Activated T-cell treated with anti-CD3 and anti-CD28 coated beads, Interleukin-2, amount 50 U/mL, for 1 hour (primary cell): ENCODE measurements at regions not wholly inside any gene's neighbourhood (a gene's known extent, or its start where the extent isn't known, plus 50 kb on each side); places are given as distances from the start of the nearest gene placed in this dataset.
"Not testable (repeated sequence)": the region's sequence is repeated elsewhere in the genome, so short reads cannot be mapped to it uniquely, and the experiment has no call there.

Experiments
- DNase-seq: peaks from one replicate; pipeline ENCODE4 v3.0.0-alpha.2; 2020

DNA sequence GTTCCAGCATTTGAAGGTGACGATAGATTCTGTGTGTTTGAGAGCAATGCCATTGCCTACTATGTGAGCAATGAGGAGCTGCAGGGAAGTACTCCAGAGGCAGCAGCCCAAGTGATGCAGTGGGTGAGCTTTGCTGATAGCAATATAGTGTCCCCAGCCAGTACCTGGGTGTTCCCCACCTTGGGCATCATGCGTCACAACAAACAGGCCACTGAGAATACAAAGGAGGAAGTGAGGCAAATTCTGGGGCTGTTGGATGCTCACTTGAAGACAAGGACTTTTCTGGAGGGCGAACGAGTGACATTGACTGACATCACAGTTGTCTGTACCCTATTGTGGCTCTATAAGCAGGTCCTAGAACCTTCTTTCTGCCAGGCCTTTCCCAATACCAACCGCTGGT, 142.0 kb downstream of the PLS3 start:
- no peak for DNase-seq

GRCh38 chrX:115709039-115709438, 148.1 kb downstream of the PLS3 start:
- no peak for DNase-seq

GRCh38 chrX:115712484-115712883, 151.5 kb downstream of the PLS3 start:
- DNase-seq, result no peak

DNA sequence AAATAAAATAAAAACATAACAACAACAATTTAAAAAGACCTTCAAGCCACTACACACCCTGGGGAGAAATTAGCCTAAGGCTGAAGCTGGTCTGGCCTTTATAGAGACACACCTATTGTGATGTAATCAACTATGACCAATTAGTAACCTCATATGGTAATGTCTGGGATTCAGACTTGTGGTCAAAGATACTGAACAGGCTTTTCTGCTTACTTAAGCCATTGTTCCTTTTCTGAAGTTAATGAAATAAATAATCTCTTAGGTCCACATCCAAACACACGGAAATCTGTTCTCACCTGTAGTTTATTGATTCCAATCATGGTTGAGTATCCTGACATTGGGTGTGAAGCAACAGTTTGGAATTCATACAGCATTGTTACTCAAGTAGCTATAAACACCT, 152.5 kb downstream of the PLS3 start:
- no peak for DNase-seq

DNA sequence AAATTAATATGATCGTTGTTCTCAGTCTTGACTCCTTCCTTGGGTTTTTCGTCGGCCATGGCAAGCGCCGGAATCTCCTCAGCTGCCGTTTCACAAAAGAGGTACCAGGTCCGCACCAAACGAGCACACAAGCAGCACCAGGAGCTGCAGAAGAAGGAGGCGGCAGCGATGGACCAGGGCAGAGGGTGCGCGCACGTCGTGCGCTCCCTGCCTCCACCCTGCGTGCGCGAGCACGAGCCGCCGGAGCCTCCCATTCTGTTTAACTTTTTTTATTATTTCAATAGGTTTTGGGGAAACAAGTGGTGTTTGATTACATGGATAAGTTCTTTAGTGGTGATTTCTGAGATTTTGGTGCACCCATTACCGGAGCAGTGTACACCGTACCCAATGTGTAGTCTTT, 158.2 kb downstream of the PLS3 start:
- no peak for DNase-seq

- not testable (repeated sequence) for DNase-seq
Observed at GRCh38 chrX:115722724-115723433, 161.9 kb downstream of the PLS3 start.

DNA sequence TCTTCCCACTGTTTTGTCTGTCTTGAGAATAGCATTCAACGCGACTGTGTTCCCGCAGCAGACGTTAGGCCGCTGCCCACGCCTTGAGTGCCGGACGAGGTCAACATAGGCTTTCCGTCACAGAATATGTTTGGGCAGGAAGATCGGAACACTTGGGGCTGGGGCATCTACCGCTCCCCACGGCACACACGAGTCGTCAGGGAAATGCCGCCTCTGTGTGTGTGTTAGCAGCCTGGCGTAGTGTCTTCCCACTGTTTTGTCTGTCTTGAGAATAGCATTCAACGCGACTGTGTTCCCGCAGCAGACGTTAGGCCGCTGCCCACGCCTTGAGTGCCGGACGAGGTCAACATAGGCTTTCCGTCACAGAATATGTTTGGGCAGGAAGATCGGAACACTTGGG, 164.4 kb downstream of the PLS3 start:
- DNase-seq, result not testable (repeated sequence)

- DNase-seq, result peak; percentile 60
Observed at GRCh38 chrX:115727792-115728732, 167.1 kb downstream of the PLS3 start.

- DNase-seq, result not testable (repeated sequence)
Observed at GRCh38 chrX:115732530-115732929, 171.6 kb downstream of the PLS3 start.

DNA sequence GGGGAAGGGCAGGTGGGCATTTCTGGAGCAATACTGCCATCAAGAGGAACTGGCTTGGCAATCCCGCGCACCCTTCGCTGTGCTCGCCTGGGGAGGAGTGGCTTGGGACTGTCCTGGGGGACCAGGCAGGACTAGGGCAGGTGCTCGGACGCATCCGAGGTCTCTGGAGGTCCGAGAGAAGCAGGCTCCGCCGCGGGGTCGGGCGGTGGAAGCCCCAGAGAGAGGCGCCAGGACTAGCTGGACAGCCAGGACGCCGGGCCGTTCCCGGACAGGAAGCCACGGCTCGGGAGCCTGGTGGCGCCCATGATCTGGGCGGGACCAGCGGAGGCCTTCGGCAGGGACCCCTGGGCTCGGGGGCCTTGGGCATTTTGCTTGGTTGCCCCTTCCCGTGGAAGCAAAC, 174.3 kb downstream of the PLS3 start:
- not testable (repeated sequence) for DNase-seq
